ENCODE measurements at regions not wholly inside any gene's neighbourhood (a gene's known extent, or its start where the extent isn't known, plus 50 kb on each side); places are given as distances from the start of the nearest gene placed in this dataset.

DNA sequence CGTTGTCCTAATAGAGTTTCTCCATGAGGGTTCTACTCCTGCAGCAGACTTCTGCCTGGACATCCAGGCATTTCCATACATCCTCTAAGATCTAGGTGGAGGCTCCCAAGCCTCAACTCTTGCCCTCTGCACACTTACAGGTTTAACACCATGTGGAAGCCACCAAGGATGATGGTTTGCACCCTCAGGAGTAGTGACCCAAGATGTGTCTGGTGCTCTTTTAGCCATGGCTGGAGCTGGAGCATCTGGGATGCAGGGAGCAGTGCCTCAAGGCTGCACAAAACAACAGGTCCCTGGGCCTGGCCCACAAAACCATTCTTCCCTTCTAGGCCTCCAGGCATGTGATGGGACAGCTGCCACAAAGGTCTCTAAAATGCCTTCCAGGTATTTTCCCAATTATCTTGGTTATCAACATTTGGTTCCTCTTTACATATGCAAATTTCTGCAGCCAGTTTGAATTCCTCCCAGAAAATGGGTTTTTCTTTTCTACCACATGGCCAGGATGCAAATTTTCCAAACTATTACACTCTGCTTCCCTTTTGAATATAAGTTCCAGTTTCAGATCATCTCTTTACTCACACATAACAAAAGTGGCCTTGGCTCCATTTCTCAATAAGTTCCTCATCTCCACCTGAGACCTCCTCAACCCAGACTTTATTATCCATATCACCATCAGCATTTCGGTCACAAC is 69.5 kb upstream of the GNAZ start:
- no peak for DNase-seq

DNA sequence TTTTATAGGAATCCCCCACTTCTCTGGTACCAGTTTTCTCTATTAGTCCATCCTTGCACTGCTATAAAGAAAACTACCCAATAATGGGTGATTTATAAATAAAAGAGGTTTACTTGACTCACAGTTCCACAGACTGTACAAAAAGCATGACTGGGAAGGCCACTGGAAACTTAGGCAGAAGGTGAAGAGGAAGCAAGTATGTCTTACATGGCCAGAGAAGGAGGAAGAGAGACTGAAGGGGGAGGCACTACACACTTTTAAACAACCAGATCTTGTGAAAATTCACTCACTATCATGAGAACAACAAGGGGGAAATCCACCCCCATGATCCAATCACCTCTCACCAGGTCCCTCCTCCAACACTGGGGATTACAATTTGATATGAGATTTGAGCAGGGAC is 68.9 kb upstream of the GNAZ start:
- no peak for DNase-seq

DNA sequence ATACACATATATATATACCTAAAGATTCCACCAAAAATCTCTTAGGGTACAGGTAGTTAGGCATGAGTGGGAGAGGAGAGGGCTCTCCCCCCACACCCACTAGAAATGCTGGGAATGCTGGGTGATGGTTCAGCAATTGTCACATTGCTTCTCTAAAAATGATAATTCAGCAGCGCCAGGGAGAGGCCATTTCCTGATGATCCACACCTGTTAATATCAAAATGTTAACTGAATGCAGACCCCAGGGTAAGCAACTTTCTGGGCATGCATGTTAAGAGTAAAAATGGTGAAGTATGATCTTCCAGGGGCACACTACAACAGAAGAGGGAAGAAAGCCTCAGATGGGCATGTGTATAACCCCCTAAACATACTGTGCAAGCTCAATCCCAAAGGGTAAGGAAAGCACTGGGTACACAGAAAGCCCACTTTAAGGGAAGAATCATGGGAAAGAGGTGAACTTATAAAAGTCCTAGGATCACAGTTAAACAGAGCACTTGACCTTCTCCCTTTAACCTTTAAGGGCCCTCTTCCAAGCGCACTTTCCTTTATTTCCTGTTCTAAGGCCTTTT is 67.6 kb upstream of the GNAZ start:
- no peak for DNase-seq

DNA sequence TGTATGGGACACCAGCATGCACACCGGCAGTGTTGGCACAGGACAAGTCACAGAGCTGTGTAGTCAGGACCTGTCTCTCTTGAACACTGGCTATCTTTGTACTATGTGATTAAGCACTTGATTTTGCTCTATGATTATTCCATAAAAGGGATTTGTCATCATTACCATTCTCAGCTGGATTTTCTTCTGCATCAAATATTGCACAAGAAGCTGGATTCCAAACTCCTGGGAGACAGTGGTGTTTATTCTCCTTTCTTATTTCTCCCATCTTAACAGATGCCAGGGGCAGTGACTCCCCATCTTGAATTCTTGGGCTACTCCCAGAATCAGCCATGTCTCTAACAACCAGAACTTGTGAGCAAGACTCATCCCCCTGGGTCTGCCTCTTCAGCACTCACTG is 62.5 kb upstream of the GNAZ start:
- no peak for DNase-seq

DNA sequence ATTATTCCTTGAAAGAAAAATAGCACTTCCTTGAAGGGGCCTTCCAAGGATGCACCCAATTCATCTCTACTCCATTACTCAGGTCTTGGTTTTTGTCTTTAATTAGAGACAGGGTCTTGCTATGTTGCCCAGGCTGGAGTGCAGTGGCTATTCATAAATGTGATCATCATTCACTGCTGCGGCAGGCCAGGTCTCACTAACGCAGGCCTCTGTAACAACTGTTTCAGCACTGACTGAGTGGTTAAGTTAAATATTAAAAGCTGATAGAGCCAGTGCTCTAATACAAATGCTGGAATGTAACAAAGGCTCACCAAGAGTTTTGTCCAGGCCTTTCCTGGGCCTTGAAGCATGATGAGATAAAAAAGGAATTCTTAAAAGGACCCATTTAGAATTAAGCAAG is 61.4 kb upstream of the GNAZ start:
- no peak for DNase-seq

All from OCI-M1 (cell line).